PC-9 (cell line): ENCODE measurements at regions not wholly inside any gene's neighbourhood (a gene's known extent, or its start where the extent isn't known, plus 50 kb on each side); places are given as distances from the start of the nearest gene placed in this dataset.

Experiments used
- BruUV-seq: library from RNA; stranded (reverse); fragments of 400-500 nt; replicated peaks from 2 replicates; lab custom pipeline; 2021; lab: Mats Ljungman, UMichigan
- CTCF ChIA-PET: fragments of 300-600 bp; sonication (Branson Sonifier 250); formaldehyde crosslinking; loops from one replicate; lab custom pipeline; 2022; ENCODE audit warnings: antibody characterized with exemption; lab: Charles Lee
- POLR2A ChIA-PET: fragments of 300-600 bp; sonication (Branson Sonifier 250); formaldehyde crosslinking; loops from one replicate; lab custom pipeline; 2022; ENCODE audit warnings: antibody characterized with exemption; ENCODE audit not compliant: unreplicated experiment; lab: Charles Lee
- DNase-seq, 2 experiments: peaks; one replicate each; pipeline versions ENCODE4 v3.0.0 to v3.0.0-alpha.2; 2015 to 2022; ENCODE audit warnings: mixed read lengths in 1 of 2
- H2AFZ ChIP-seq: fragments of 200-600 bp; sonication (generic); 2 replicates; pipeline ENCODE4 v1.8.1; 2017; ENCODE audit warnings: antibody characterized with exemption
- H3F3A ChIP-seq: fragments of 200-600 bp; sonication (generic); 2 replicates; pipeline ENCODE4 v1.8.1; 2017; ENCODE audit warnings: antibody characterized with exemption, mild to moderate bottlenecking, low read depth; ENCODE audit not compliant: insufficient read depth
- H3K27ac ChIP-seq: fragments of 200-600 bp; sonication (generic); 2 replicates; pipeline ENCODE4 v1.6.1; 2016; ENCODE audit warnings: mixed run types
- H3K27me3 ChIP-seq: fragments of 200-600 bp; sonication (generic); 2 replicates; pipeline ENCODE4 v1.6.1; 2016; ENCODE audit warnings: low read depth, mixed run types; ENCODE audit not compliant: insufficient read depth
- H3K36me3 ChIP-seq: fragments of 200-600 bp; sonication (generic); 2 replicates; pipeline ENCODE4 v1.6.1; 2016; ENCODE audit warnings: low read depth, mixed run types
- H3K4me1 ChIP-seq: fragments of 200-600 bp; sonication (generic); replicated peaks from 2 replicates; pipeline ENCODE4 v1.6.1; 2016; ENCODE audit warnings: mixed run types; ENCODE audit not compliant: insufficient read depth
- H3K4me2 ChIP-seq: fragments of 200-600 bp; sonication (generic); 2 replicates; pipeline ENCODE4 v1.6.1; 2017; ENCODE audit warnings: mixed run types
- H3K4me3 ChIP-seq: fragments of 200-600 bp; sonication (generic); 2 replicates; pipeline ENCODE4 v1.6.1; 2016; ENCODE audit warnings: mixed run types
- H3K79me2 ChIP-seq: fragments of 200-600 bp; sonication (generic); 2 replicates; pipeline ENCODE4 v1.6.1; 2017; ENCODE audit warnings: low read depth, mixed run types
- H3K9me2 ChIP-seq: fragments of 200-600 bp; sonication (generic); 2 replicates; pipeline ENCODE4 v1.8.1; 2017; ENCODE audit warnings: mild to moderate bottlenecking; ENCODE audit not compliant: insufficient read depth
- H3K9me3 ChIP-seq: fragments of 200-600 bp; sonication (generic); 2 replicates; pipeline ENCODE4 v1.8.1; 2016; ENCODE audit warnings: low read depth; ENCODE audit not compliant: insufficient read depth
- H4K20me1 ChIP-seq: fragments of 200-600 bp; sonication (generic); 2 replicates; pipeline ENCODE4 v1.8.1; 2017; ENCODE audit not compliant: insufficient read depth
- EZH2 ChIP-seq: fragments of 200-600 bp; sonication (generic); IDR thresholded peaks from 2 replicates; pipeline ENCODE4 v1.8.0; 2017; ENCODE audit warnings: antibody characterized with exemption, low read depth
- intact Hi-C: fragments of 100-400 bp; cut with micrococcal nuclease; formaldehyde crosslinking; loops from one replicate; pipeline ENCODE4 v1.10.0; 2022; ENCODE audit not compliant: unreplicated experiment
- TF ChIP-seq, protein P1 (sequence below): fragments of 200-600 bp; sonication (generic); conservative IDR thresholded peaks from 2 replicates; pipeline ENCODE4 v1.6.1; 2017; ENCODE audit warnings: mixed run types, antibody characterized with exemption, mild to moderate bottlenecking, moderate library complexity

DNA sequence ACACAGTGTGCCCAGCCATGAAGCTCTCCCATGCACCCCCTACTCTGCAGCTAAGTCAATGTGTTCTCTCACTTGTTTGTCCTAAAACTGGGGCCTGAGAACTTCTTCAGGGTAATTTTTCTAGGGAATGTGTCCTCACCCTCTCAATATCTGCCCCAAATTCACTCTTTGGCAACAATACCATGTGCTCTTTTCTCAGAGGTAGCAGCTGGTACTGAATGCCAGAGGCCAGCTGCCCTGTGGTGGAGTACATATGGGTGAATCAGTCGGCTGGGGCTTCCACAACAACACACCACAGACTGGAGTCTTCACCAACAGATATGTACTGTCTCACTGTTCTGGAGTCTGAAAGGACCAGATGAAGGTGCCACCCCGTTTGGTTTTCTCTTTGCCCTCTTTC lies 97.7 kb upstream of the TOP3B start:
- Histone ChIP-seq H2AFZ (no peak overlapping the region), H3K27me3 (no peaks in the 10 kb centered on the region), H3K4me1 (no peaks in the 10 kb centered on the region), H3K4me3 (no peak overlapping the region), H3K79me2 (no peaks in the 10 kb centered on the region), H4K20me1 (no peaks in the 10 kb centered on the region), H3K36me3 (no peaks in the 10 kb centered on the region), H3K9me3 (no peaks in the 10 kb centered on the region), H3F3A (no peaks in the 10 kb centered on the region), H3K4me2 (no peak overlapping the region), H3K9me2 (no peaks in the 10 kb centered on the region), H3K27ac (no peak overlapping the region)
- BruUV-seq = no TSS peak
- intact Hi-C loops = no loop called here
- ChIA-PET CTCF (interaction anchor here (0.7 kb wide), 1 partner anchor 11 kb away, joined by 12 read pairs; no protein-coding TSS in a partner anchor), POLR2A (no interaction called here)
- DNase-seq = no peak
- no peak for TF ChIP-seq EZH2

GRCh38 chr22:22079404-22080148 lies 97.0 kb upstream of the TOP3B start:
- Histone ChIP-seq H2AFZ (no peak overlapping the region), H3K27ac (no peak overlapping the region), H3K9me2 (no peaks in the 10 kb centered on the region), H3K4me3 (no peak overlapping the region), H3F3A (no peaks in the 10 kb centered on the region), H3K4me2 (no peak overlapping the region), H3K79me2 (no peaks in the 10 kb centered on the region), H4K20me1 (no peaks in the 10 kb centered on the region), H3K9me3 (no peaks in the 10 kb centered on the region), H3K4me1 (no peaks in the 10 kb centered on the region), H3K36me3 (no peaks in the 10 kb centered on the region), H3K27me3 (no peaks in the 10 kb centered on the region)
- DNase-seq = no peak
- ChIA-PET CTCF (no interaction called here), POLR2A (no interaction called here)
- TF ChIP-seq, protein P1, sequence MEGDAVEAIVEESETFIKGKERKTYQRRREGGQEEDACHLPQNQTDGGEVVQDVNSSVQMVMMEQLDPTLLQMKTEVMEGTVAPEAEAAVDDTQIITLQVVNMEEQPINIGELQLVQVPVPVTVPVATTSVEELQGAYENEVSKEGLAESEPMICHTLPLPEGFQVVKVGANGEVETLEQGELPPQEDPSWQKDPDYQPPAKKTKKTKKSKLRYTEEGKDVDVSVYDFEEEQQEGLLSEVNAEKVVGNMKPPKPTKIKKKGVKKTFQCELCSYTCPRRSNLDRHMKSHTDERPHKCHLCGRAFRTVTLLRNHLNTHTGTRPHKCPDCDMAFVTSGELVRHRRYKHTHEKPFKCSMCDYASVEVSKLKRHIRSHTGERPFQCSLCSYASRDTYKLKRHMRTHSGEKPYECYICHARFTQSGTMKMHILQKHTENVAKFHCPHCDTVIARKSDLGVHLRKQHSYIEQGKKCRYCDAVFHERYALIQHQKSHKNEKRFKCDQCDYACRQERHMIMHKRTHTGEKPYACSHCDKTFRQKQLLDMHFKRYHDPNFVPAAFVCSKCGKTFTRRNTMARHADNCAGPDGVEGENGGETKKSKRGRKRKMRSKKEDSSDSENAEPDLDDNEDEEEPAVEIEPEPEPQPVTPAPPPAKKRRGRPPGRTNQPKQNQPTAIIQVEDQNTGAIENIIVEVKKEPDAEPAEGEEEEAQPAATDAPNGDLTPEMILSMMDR = no peak
- TF ChIP-seq EZH2 = no peak
- intact Hi-C loops = no loop called here
- BruUV-seq = no TSS peak

- POLR2A ChIA-PET = no interaction called here
- Histone ChIP-seq H4K20me1 (no peaks in the 10 kb centered on the region), H3K4me1 (no peaks in the 10 kb centered on the region), H3F3A (no peaks in the 10 kb centered on the region), H3K4me3 (no peak overlapping the region), H3K27ac (no peak overlapping the region), H3K36me3 (no peaks in the 10 kb centered on the region), H3K27me3 (no peaks in the 10 kb centered on the region), H3K4me2 (no peak overlapping the region), H3K9me2 (no peaks in the 10 kb centered on the region), H3K9me3 (no peaks in the 10 kb centered on the region), H3K79me2 (no peaks in the 10 kb centered on the region), H2AFZ (no peak overlapping the region)
- TF ChIP-seq, protein P1 = no peak
- no peak for TF ChIP-seq EZH2
- CTCF ChIA-PET = no interaction called here
- no peak for DNase-seq
- intact Hi-C loops = no loop called here
- BruUV-seq = no TSS peak
These were observed 95.7 kb upstream of the TOP3B start for GRCh38 chr22:22078329-22078728.
